SK-N-SH treated with all-trans-retinoic acid at 6 μM for 48 hours (cell line): ENCODE measurements at regions not wholly inside any gene's neighbourhood (a gene's known extent, or its start where the extent isn't known, plus 50 kb on each side); places are given as distances from the start of the nearest gene placed in this dataset.

Experiments
- ATAC-seq: fragments of 200-7000 bp; cut with Tn5 transposase; 3 replicates; pipeline ENCODE4 v1.9.1; 2020; ENCODE audit warnings: mild to moderate bottlenecking, moderate library complexity
- ARNTL ChIP-seq: fragments of 450-650 bp; formaldehyde crosslinking; IDR thresholded peaks from 2 replicates; pipeline ENCODE4 v1.5.0; 2020; ENCODE audit warnings: low read depth, mild to moderate bottlenecking, moderate library complexity, borderline replicate concordance
- BACH2 ChIP-seq: fragments of 250-450 bp; sonication (Bioruptor Pico); IDR thresholded peaks from 2 replicates; pipeline ENCODE4 v1.9.0; 2021; ENCODE audit warnings: mild to moderate bottlenecking, borderline replicate concordance
- CREB5 ChIP-seq: fragments of 250-450 bp; sonication (Bioruptor Pico); IDR thresholded peaks from 2 replicates; pipeline ENCODE4 v1.5.1; 2020; ENCODE audit warnings: low read depth, mild to moderate bottlenecking, moderate library complexity
- CSRNP3 ChIP-seq: fragments of 250-450 bp; sonication (Bioruptor Pico); IDR thresholded peaks from 2 replicates; pipeline ENCODE4 v1.5.1; 2021; ENCODE audit warnings: mild to moderate bottlenecking, moderate library complexity
- ESRRG ChIP-seq: fragments of 250-450 bp; sonication (Bioruptor Pico); IDR thresholded peaks from 2 replicates; pipeline ENCODE4 v1.6.1; 2021; ENCODE audit warnings: mild to moderate bottlenecking
- GLIS3 ChIP-seq: fragments of 250-450 bp; sonication (Bioruptor Pico); IDR thresholded peaks from 2 replicates; pipeline ENCODE4 v1.5.0; 2020; ENCODE audit warnings: mild to moderate bottlenecking, moderate library complexity
- ISL1 ChIP-seq: fragments of 250-450 bp; sonication (Bioruptor Pico); IDR thresholded peaks from 2 replicates; pipeline ENCODE4 v2.1.2; 2022; ENCODE audit warnings: mild to moderate bottlenecking, moderate library complexity
- OSR1 ChIP-seq: fragments of 250-450 bp; sonication (Bioruptor Pico); IDR thresholded peaks from 2 replicates; pipeline ENCODE4 v1.8.0; 2022; ENCODE audit warnings: moderate library complexity, mild to moderate bottlenecking, inconsistent platforms
- PATZ1 ChIP-seq: fragments of 250-450 bp; sonication (Bioruptor Pico); IDR thresholded peaks from 2 replicates; pipeline ENCODE4 v1.8.0; 2020; ENCODE audit warnings: mild to moderate bottlenecking, moderate library complexity, borderline replicate concordance
- POU6F1 ChIP-seq: fragments of 250-450 bp; sonication (Bioruptor Pico); IDR thresholded peaks from 2 replicates; pipeline ENCODE4 v1.8.0; 2021; ENCODE audit warnings: low read depth, mild to moderate bottlenecking, moderate library complexity, borderline replicate concordance
- PPARA ChIP-seq: fragments of 250-450 bp; sonication (Bioruptor Pico); IDR thresholded peaks from 2 replicates; pipeline ENCODE4 v1.5.0; 2020; ENCODE audit warnings: mild to moderate bottlenecking, borderline replicate concordance
- RARB ChIP-seq: fragments of 250-450 bp; sonication (Bioruptor Pico); IDR thresholded peaks from 2 replicates; pipeline ENCODE4 v1.8.0; 2021; ENCODE audit warnings: mild to moderate bottlenecking, moderate library complexity
- TCF4 ChIP-seq: fragments of 250-450 bp; sonication (Bioruptor Pico); IDR thresholded peaks from 2 replicates; pipeline ENCODE4 v1.8.0; 2021; ENCODE audit warnings: mild to moderate bottlenecking, moderate library complexity, borderline replicate concordance
- TOX ChIP-seq: fragments of 250-450 bp; sonication (Bioruptor Pico); IDR thresholded peaks from 2 replicates; pipeline ENCODE4 v1.8.0; 2021; ENCODE audit warnings: mild to moderate bottlenecking, moderate library complexity, borderline replicate concordance
- TSHZ2 ChIP-seq: fragments of 250-450 bp; sonication (Bioruptor Pico); IDR thresholded peaks from 2 replicates; pipeline ENCODE4 v1.5.0; 2020; ENCODE audit warnings: mild to moderate bottlenecking, moderate library complexity
- ZC3H10 ChIP-seq: fragments of 250-450 bp; sonication (Bioruptor Pico); IDR thresholded peaks from 2 replicates; pipeline ENCODE4 v1.5.1; 2021; ENCODE audit warnings: mild to moderate bottlenecking, moderate library complexity
- ZFP3 ChIP-seq: fragments of 250-450 bp; sonication (Bioruptor Pico); IDR thresholded peaks from 2 replicates; pipeline ENCODE4 v1.5.0; 2020; ENCODE audit warnings: mild to moderate bottlenecking, moderate library complexity
- ZFP30 ChIP-seq: fragments of 450-650 bp; formaldehyde crosslinking; IDR thresholded peaks from 2 replicates; pipeline ENCODE4 v1.5.0; 2022; ENCODE audit warnings: mild to moderate bottlenecking, moderate library complexity
- ZNF565 ChIP-seq: fragments of 450-650 bp; formaldehyde crosslinking; conservative IDR thresholded peaks from 2 replicates; pipeline ENCODE4 v1.5.0; 2020; ENCODE audit warnings: low read depth, mild to moderate bottlenecking, moderate library complexity
- ZNF70 ChIP-seq: fragments of 450-650 bp; formaldehyde crosslinking; IDR thresholded peaks from 2 replicates; pipeline ENCODE4 v1.5.0; 2020; ENCODE audit warnings: mild to moderate bottlenecking, moderate library complexity
- ZNF8 ChIP-seq: fragments of 450-650 bp; formaldehyde crosslinking; IDR thresholded peaks from 2 replicates; pipeline ENCODE4 v1.5.0; 2020; ENCODE audit warnings: mild to moderate bottlenecking, moderate library complexity

- TF ChIP-seq CSRNP3 (CRISPR knock-in tag) (no peak), GLIS3 (CRISPR knock-in tag) (no peak), ISL1 (CRISPR knock-in tag) (no peak)
Observed at GRCh38 chr10:59016043-59016442, 160.4 kb upstream of the PHYHIPL start (continued).

- no peak for ATAC-seq
- TF ChIP-seq ZNF70 (CRISPR knock-in tag) (no peak), OSR1 (CRISPR knock-in tag) (no peak), ZNF565 (CRISPR knock-in tag) (no peak), ZFP3 (CRISPR knock-in tag) (no peak), RARB (CRISPR knock-in tag) (no peak), ARNTL (CRISPR knock-in tag) (no peak), ESRRG (CRISPR knock-in tag) (no peak), CSRNP3 (CRISPR knock-in tag) (no peak), PATZ1 (CRISPR knock-in tag) (no peak), ZNF8 (CRISPR knock-in tag) (no peak), ZFP30 (CRISPR knock-in tag) (no peak), PPARA (CRISPR knock-in tag) (no peak), CREB5 (no peak), TOX (no peak)
Observed at GRCh38 chr10:59018977-59019376, 157.5 kb upstream of the PHYHIPL start.

- no peak for ATAC-seq
- no peak for TF ChIP-seq ZNF70 (CRISPR knock-in tag)
- TF ChIP-seq ZNF8 (CRISPR knock-in tag) = no peak
- no peak for TF ChIP-seq ESRRG (CRISPR knock-in tag)
- TF ChIP-seq ARNTL (CRISPR knock-in tag) = no peak
- no peak for TF ChIP-seq ZNF565 (CRISPR knock-in tag)
- no peak for TF ChIP-seq TCF4
- no peak for TF ChIP-seq ZC3H10 (CRISPR knock-in tag)
- TF ChIP-seq ZFP3 (CRISPR knock-in tag) = no peak
- TF ChIP-seq GLIS3 (CRISPR knock-in tag) = no peak
- TF ChIP-seq POU6F1 (CRISPR knock-in tag) = no peak
Observed at GRCh38 chr10:59019603-59020002, 156.8 kb upstream of the PHYHIPL start.

GRCh38 chr10:59020502-59020901, 155.9 kb upstream of the PHYHIPL start:
- no peak for ATAC-seq
- TF ChIP-seq CSRNP3 (CRISPR knock-in tag) = no peak
- no peak for TF ChIP-seq ZNF565 (CRISPR knock-in tag)
- no peak for TF ChIP-seq ARNTL (CRISPR knock-in tag)
- no peak for TF ChIP-seq GLIS3 (CRISPR knock-in tag)
- no peak for TF ChIP-seq ESRRG (CRISPR knock-in tag)
- TF ChIP-seq ZNF70 (CRISPR knock-in tag) = no peak
- TF ChIP-seq TSHZ2 (CRISPR knock-in tag) = no peak
- TF ChIP-seq BACH2 (CRISPR knock-in tag) = no peak
- TF ChIP-seq CREB5 = no peak
